ENCODE measurements at regions not wholly inside any gene's neighbourhood (a gene's known extent, or its start where the extent isn't known, plus 50 kb on each side); places are given as distances from the start of the nearest gene placed in this dataset.

- TF ChIP-seq CTCF (tag by site-specific recombination; IDR thresholded peaks at IDR 0.05) (no peak), GFI1B (tag by site-specific recombination; IDR thresholded peaks at IDR 0.05) (no peak), OSR2 (tag by site-specific recombination; IDR thresholded peaks at IDR 0.05) (no peak), WT1 (tag by site-specific recombination; IDR thresholded peaks at IDR 0.05) (no peak), ZNF768 (tag by site-specific recombination; IDR thresholded peaks at IDR 0.05) (no peak), ZNF660 (tag by site-specific recombination; IDR thresholded peaks at IDR 0.05) (no peak), ZNF558 (tag by site-specific recombination; IDR thresholded peaks at IDR 0.05) (no peak), OVOL3 (tag by site-specific recombination; IDR thresholded peaks at IDR 0.05) (no peak), ZNF274 (IDR thresholded peaks at IDR 0.05; ENCODE audit: low read length) (no peak), ZNF274 (tag by site-specific recombination; IDR thresholded peaks at IDR 0.05; ENCODE audit: borderline replicate concordance) (no peak), ZNF2 (tag by site-specific recombination; IDR thresholded peaks at IDR 0.05) (no peak), ZNF24 (tag by site-specific recombination; IDR thresholded peaks at IDR 0.05) (no peak), PBX3 (CRISPR knock-in tag; IDR thresholded peaks at IDR 0.05) (no peak), SP2 (tag by site-specific recombination; IDR thresholded peaks at IDR 0.05) (no peak), ZNF610 (tag by site-specific recombination; IDR thresholded peaks at IDR 0.05; ENCODE audit: borderline replicate concordance) (no peak)
These were observed 323.4 kb upstream of the THRB start for GRCh38 chr3:24818055-24818454.

All from HEK293 (cell line).